Left renal cortex interstitium (tissue), 4 donors: ENCODE measurements at regions not wholly inside any gene's neighbourhood (a gene's known extent, or its start where the extent isn't known, plus 50 kb on each side); places are given as distances from the start of the nearest gene placed in this dataset.
"Not testable (repeated sequence)": the region's sequence is repeated elsewhere in the genome, so short reads cannot be mapped to it uniquely, and the experiment has no call there.

Experiments used
- DNase-seq, 4 donors: peaks; one replicate each; pipeline ENCODE4 v3.0.0-alpha.2; 2013; ENCODE audit warnings: low read depth in 4 of 4, low spot score in 2 of 4, missing footprints in 1 of 4

DNA sequence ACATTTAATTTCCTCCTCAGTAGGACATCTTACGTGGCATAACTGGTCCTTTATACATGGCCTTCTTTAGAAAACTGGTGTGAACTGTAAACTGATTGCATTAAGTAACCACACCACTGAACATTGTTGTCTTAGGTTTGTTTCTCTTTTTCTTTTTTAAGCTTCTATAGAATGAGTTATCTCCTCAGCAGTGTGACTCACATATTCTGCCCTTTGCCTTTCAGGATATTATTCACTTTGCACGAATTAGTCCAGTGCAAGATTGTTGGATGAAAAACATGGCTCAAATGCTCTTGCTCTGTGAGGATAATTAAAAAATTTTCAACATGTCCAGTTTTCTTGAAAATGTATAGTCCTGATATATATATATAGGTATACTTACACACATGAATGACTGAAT, 147.6 kb downstream of the KBTBD8 start:
- DNase-seq = no peak

DNA sequence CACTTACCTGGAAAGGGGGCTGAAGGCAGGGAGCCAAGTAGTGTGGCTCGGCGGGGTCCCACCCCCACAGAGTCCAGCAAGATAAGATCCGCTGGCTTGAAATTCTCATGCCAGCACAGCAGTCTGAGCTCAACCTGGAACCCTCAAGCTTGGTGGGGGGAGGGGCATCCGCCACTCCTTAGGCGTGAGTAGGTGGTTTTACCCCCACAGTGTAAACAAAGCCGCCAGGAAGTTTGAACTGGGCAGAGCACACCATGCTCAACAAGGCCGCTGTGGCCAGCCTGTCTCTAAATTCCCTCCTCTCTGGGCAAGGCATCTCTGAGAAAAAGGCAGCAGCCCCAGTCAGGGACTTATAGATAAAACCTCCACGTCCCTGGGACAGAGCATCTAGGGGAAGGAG, 156.3 kb downstream of the KBTBD8 start:
- DNase-seq = no peak

DNA sequence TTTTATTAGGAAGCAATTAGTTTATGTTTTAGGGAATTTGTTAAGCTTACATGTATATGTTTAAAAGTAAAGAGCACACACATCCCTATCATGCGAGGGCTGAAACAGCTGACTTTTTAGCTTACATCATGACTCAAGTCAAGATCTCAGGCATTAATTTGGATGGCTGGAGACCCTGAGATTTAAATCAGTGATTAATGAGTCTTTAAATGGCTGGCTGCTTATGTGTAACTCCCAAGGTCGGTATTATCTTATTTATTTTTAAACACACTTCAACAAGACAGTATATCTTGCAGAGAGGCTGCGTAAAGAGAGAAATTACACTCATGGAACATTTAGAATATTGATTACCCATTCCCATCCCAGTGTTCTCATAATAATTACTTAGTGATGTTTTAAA, 169.4 kb downstream of the KBTBD8 start:
- DNase-seq = no peak

DNA sequence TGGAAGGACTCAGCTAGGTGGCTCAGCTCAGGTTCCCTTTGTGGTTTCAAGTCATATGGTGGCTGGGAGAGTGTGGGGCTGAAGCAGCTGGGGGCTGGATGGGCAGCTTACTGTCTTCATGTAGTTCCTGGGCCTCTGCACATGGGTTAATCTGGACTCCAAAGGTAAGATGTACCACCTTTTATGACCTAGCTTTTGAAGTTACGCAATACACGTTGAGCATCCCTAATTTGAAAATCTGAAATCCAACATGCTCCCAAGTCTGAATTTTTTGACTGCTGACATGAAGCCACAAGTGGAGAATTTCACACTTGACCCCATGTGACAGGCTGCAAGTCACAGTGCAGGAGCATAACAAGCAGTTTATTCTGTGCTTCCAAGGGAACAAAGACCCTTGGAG, 173.7 kb downstream of the KBTBD8 start:
- no peak for DNase-seq

DNA sequence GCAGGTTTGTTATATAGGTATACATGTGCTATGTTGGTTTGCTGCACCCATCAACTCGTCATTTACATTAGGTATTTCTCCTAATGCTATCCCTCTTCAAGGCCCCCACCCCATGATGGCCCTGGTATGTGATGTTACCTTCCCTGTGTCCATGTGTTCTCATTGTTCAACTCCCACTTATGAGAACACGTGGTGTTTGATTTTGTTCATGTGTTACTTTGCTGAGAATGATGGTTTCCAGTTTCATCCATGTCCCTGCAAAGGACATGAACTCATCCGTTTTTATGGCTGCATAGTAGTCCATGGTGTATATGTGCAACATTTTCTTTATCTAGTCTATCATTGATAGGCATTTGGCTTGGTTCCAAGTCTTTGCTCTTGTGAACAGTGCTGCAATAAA, 175.0 kb downstream of the KBTBD8 start:
- not testable (repeated sequence) for DNase-seq

DNA sequence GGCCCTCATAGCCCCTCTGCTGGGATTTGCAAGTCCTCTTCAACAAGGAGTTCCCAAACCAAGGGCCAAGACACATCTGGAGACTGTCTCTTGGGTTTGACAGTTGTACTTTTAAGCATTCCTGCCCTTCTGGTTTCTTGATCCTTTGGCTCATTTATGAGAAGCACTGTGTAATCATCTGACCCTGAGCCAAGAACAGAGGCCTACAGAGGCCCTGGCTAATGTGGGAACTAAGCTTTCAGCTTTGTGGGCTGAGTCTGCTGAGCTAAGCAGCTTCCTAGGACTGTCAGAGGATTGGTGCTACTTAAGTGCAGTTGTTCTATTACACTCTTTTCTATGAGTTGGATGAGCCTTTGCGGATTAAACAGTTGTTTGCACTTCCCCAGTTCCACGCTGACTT, 178.3 kb downstream of the KBTBD8 start:
- no peak for DNase-seq

DNA sequence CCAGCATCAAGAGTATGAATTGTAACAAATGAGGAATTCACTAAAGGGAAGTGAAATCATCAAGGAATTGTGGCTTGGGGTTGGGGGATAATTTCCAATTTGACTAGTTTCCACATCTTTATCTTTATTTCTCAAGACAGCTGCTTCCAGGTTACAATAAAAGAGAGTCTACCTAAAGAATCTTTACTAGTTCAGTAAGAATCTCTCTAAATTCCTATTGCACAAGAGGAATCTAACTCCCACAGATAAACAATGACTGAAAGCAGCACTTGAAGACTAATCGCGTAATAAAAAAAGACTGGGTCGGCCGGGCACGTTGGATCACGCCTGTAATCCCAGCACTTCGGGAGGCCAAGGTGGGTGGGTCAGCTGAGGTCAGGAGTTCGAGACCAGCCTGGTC, 194.4 kb downstream of the KBTBD8 start:
- no peak for DNase-seq

DNA sequence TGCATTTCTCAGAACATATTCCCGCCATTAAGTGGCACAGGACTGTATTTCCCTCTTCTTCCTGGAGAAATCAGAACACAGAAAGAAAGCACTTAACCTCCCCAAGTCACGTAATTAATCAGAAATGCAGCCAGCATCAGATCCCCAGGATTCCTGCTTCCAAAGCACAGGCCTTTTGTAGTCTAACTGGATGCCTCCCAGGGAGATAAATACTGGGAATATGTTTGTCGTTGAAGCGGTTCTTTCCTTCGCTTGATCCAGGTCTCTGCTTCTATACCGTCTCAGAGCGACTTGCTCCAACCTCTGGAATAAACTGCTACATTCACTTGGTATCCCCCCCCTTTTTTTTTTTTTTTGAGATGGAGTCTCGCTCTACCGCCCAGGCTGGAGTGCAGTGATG, 198.6 kb downstream of the KBTBD8 start:
- no peak for DNase-seq

DNA sequence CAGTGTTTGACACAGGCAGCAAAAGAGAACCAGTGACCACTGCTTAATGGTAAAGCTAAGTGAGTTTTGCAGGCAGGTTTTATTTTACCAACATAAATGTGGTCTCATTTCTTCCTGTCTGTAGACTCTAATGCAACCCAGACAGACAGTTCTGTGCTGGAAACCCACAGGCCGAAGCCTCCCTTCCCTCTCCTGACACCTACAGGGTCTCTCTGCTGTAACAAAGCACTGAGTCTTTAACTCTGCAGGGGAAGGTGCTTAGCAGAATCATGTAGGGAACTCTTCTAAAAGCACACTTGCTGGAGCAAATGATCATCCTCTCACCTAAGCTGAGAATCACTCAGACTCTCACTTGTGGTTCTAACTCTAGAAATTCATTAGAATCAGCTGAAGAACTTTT, 200.3 kb downstream of the KBTBD8 start:
- no peak for DNase-seq

DNA sequence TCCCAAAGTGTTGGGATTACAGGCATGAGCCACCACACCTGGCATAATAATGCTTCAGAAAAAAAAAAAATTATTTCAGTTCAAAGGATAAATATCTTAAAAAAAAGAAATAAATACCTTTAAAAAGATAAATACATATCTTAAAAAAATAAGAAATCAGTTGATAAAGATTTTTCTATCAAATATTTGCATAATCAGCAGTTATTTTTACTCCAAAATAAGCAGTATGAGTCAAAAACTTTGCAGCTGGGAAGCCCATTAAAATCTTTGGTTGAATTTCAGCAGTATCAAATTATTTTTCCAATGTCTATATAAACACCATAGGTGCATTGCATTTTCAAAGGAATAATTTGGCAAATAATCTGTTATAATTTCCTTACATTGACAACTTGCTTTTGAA, 202.5 kb downstream of the KBTBD8 start:
- no peak for DNase-seq

DNA sequence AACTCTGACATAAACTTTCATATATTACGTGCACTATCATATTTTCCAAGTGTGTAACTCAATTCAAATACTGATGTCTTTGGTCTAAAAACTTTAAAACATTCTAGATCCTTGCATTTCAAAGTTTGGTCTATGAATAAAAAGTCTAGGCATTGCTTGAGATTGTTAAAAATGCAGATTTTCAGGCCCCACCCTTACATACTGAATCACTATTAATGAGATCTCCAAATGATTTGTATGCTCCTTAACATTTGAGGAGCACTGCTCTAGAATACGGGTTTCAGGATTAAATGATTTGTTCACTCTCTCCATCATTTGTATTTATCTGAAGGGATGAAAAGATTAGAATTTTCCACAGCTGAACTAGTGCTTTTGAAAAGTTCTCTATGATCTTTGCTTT, 202.9 kb downstream of the KBTBD8 start:
- no peak for DNase-seq

DNA sequence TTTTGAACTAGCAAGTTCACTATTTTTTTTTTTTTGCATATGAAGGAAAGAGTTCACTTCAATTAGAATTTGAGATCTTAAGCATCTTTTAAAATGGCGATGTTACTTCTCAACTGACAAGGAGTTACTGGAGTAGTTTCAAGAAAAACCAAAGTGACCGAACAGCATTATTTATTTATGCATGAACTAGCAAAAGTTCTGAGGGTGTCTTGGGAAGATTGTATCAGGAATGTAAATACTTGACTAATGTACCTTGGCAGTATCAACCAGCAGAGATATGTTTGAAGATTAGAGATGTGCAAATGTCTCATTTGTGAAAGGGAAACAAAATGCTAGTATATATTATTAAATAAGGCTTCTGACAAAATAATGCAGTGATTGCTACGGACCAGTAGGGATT, 203.9 kb downstream of the KBTBD8 start:
- no peak for DNase-seq

DNA sequence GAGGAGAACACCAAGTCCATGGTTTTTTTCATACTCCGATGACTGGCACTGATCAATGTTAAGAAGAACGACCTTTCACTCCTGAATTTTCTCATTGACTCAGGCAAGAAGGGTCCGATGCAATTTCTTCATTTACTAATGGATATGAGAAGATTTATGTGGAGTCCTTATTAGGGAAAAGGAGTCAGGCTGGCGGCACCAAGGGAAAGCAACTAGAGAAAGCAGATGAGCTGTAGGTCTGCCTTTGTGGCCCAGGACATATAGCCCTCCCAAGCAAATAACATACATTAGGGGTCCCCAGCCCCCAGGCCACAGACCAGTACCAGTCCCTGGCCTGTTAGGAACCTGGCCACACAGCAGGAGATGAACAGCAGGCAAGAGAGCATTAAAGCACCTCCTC, 206.8 kb downstream of the KBTBD8 start:
- DNase-seq = no peak

DNA sequence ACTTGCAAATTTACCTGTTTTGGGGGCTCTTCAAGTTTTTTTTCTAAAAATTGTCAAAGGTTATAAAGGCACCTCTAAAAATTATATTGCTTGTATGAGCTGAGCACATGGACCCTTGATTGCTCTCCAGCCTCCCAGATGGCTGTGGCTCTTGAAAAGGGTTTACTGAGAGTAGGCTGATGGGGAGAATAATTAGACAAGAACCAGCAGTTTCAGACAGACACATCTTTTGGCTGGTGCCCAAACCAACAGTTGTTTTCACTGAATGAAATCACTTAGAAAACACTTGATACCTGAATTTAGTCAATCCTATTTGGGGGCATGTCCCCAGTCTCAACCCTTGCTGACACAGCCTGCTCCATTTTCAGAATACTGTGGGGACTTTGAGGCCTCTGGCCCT, 217.6 kb downstream of the KBTBD8 start:
- DNase-seq = no peak

DNA sequence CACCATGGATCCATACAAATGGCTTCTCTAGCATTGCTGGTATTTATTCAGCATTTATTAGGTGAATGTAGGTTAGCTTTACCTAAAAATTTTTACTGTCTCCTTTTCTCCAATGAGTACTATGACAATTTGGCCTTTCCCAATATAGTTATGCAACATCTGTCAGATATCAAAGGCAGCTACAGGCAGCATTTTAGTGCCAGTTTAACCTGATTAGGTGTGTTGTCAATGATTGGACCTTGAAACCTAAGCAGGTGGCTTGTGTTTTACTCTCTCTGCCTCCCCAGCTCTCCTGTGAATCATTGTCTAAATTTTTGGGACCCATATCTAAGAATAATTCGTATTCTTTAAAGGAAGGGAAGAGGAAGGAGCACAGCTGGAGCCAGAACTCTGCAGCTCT, 228.9 kb downstream of the KBTBD8 start:
- no peak for DNase-seq

DNA sequence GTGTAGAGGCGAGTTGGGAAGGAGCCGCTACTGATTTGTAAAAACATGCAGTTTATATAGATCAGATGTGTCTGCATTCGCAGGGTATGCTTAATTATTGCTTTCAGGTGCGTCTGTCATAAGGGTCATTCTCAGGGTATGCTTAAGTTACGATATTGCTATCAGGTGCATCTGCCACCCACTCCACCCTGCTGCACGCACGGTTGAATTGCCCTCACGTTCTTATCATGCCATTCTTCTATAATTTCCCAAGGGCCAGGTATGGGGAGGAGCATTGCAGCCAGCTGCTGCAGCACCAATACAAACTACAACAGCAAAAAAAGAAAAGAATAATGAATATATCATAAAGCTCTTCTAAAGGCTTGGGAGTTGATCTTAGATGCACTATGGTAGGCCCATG, 230.0 kb downstream of the KBTBD8 start:
- no peak for DNase-seq

DNA sequence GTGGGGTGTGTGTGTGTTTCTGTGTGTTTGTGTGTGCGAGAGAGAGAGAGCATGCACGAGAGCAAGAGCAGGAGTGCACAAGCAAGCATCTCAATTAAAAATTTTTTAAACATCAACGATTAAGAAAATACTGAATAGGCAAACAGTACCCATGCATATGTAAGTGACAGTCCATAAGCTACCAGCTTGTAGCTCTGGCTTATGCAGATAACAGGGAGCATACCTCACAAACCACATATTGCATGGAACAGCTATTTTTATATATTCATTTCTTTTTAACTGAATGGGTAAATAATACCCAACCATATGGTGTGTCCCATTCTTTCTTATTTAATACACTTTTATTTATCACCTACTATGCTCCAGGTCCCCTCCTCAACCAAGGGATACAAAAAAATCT, 234.5 kb downstream of the KBTBD8 start:
- DNase-seq = no peak

DNA sequence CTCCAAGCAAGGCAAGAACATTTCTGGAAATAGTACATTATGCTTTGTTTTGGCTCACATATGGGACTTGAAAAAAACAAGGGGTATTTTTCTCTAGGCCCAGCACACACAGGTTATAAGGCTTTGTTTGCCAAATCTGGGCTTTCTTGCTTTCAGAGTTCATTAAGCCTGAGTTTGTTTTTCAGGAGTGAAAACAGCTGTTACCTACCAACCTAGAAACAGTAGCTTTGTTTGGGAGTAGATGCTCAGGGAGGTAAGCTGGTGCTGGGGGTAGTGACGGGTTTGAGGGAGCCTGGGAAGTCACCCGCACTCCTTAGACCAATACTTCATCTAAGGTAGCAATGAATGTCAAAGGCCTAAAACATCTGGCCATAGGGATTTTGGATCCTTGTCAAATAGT, 241.2 kb downstream of the KBTBD8 start:
- DNase-seq = peak in 1 of 4 donors; percentile 8

DNA sequence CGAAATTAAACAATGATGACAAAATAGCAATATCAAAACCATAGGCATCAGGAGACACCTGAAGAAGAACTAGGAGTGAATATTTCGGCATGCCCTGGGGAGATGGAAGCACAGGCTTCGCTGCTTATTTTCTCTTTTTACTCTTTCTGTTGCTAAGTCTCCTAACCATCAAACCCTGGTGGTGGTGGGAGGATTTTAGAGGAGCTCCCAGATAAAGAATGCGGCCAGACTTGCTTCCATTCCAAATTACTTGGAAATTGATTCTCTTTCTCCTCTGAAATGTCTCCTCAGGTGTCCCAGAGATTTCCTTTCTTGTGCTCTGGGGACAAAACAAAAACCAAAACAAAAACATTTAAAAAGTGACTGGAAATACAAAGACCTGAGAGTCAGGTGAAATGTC, 243.0 kb downstream of the KBTBD8 start:
- DNase-seq = no peak

DNA sequence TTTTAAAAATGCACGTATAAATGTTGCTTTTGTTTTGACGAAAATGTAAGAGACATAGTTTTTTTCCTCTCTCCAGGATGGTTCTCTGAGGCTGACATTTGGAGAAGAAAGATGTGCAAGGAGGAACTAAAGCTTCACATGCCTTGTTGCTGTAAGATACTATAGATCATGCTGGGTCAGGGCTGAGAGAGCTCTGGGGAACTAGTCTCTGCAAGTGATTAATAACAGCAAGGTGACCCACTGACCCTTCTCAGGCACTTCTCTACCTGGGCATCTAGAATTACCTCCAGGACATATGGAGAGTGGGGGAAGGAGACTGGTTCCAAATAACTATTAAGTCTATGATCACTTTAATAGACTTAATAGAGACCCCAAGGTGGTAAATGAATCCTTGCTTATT, 246.0 kb downstream of the KBTBD8 start:
- DNase-seq = peak in 2 of 4 donors; percentile 3 to 24

DNA sequence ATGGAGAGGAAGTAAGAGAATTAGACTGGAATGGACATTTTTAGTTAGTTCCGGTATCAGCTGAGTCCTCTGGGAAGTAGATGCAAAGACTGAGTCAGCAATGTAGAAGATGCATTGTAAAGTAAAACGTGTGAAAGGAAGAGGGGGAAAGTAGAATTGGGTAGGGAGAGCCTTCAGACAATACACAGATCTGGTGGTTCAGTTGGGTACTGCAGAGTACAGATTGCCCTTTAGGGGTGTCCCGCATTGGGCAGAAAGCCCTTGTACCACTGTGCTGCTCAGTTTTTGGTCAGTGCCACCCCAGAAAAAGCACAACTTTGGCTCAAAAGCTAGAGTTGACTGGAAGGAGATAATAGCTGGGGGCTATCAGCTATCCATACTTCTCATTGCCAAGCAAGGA, 247.4 kb downstream of the KBTBD8 start:
- DNase-seq = no peak

DNA sequence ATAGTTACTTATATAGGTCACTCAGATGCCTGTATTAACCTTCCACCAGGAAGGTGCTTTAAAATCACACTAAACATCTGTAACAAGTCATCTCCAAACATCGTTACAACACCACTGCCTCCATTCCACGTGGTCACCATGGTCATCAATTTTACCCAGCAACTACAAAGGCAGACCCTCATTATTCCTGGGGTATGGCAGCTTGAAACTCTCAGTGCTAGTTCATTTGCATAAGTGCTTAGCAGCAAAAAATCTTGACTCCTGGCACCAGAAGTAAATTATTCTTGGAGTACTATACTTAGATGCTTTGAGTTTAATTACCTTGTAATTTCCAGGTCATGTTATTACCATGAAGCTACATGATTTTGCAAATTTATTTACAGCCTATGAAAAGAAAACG, 250.6 kb downstream of the KBTBD8 start:
- no peak for DNase-seq

DNA sequence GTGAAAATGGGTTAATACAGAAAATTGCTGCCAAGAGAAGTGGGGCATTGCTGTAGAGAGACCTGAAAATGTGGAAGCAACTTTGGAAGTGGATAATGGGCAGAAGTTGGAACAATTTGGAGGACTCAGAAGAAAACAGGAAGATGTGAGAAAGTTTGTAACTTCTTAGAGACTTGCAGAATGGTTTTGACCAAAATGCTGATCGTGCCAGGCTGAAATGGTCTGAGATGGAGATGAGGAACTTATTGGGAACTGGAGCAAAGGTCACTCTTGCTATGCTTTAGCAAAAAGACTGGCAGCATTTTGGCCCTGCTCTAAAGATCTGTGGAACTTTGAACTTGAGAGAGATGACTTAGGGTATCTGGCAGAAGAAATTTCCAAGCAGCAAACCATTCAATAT, 254.8 kb downstream of the KBTBD8 start:
- DNase-seq = not testable (repeated sequence)
